Uterus (tissue), 3 donors: ENCODE measurements at regions not wholly inside any gene's neighbourhood (a gene's known extent, or its start where the extent isn't known, plus 50 kb on each side); places are given as distances from the start of the nearest gene placed in this dataset.
"Not testable (repeated sequence)": the region's sequence is repeated elsewhere in the genome, so short reads cannot be mapped to it uniquely, and the experiment has no call there.

Experiments used
- DNase-seq, 2 donors: peaks; one replicate each; pipeline ENCODE4 v3.0.0-alpha.2; 2019 to 2020
- H3K27ac ChIP-seq, 2 donors: fragments of 200-600 bp; sonication (generic); 1 replicate in 1 of 2; 2 replicates in 1 of 2; pipeline ENCODE4 v1.5.1; 2016 to 2018
- H3K27me3 ChIP-seq, 2 donors: fragments of 200-600 bp; sonication (generic); one replicate each; pipeline ENCODE4 v1.5.1; 2018 to 2019; ENCODE audit warnings: control low read depth in 1 of 2
- H3K36me3 ChIP-seq, 2 donors: fragments of 200-600 bp; sonication (generic); one replicate each; pipeline ENCODE4 v1.5.1; 2019; ENCODE audit warnings: control low read depth in 1 of 2
- H3K4me1 ChIP-seq, 2 donors: fragments of 200-600 bp; sonication (generic); one replicate each; pipeline ENCODE4 v1.5.1; 2018 to 2019; ENCODE audit warnings: control low read depth in 1 of 2
- H3K4me3 ChIP-seq, 2 donors: fragments of 200-600 bp; sonication (generic); 1 replicate in 1 of 2; 2 replicates in 1 of 2; pipeline ENCODE4 v1.5.1; 2018 to 2019; ENCODE audit warnings: mild to moderate bottlenecking in 1 of 2
- H3K9me3 ChIP-seq, 2 donors: fragments of 200-600 bp; sonication (generic); one replicate each; pipeline ENCODE4 v1.5.1; 2019; ENCODE audit warnings: control low read depth in 1 of 2
- POLR2A ChIP-seq, 2 donors: fragments of 450-650 bp; IDR thresholded peaks; one replicate each; pipeline ENCODE4 v1.6.1; 2016; ENCODE audit warnings: antibody characterized with exemption in 2 of 2, mild to moderate bottlenecking in 1 of 2, moderate library complexity in 1 of 2
- intact Hi-C: fragments of 100-400 bp; cut with DNase I; formaldehyde crosslinking; loops from one replicate; pipeline ENCODE4 v1.15.1; 2023; ENCODE audit warnings: low total_unique reads
- TF ChIP-seq, protein P1 (sequence below), 4 experiments: fragments of 200-600 bp in 2 of 4; fragments of 450-650 bp in 2 of 4; sonication (generic) in 2 of 4; IDR thresholded peaks; one replicate each; pipeline ENCODE4 v1.5.1; 2016 to 2019; ENCODE audit warnings: antibody characterized with exemption in 4 of 4, mild to moderate bottlenecking in 2 of 4, moderate library complexity in 1 of 4
- donor health status: DM: yes; HTN: yes; CAD: no.

DNA sequence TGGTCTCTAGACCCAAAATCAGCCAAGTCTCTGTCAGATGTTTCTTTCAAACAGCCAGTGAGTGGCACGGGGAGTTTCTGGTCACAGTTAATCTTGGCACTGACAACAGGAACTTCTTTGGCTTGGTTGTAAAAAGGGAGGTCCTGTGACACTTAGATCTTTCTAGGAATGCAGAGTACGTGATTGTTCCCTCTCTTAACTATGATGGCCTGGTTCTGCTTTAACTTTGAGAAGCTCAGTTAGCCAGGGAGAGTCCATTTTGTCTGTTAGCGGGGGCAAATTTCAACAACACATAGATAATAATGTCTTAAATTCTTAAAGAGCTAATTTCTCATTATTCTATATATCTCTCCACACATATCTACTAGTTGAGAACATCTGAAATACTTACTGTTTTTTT lies 344.5 kb upstream of the LRRTM4 start:
- no peaks in the 10 kb centered on the region for H3K9me3 ChIP-seq
- H3K4me1 ChIP-seq: no peaks in the 10 kb centered on the region
- H3K27me3 ChIP-seq: no peaks in the 10 kb centered on the region
- no peaks in the 10 kb centered on the region for H3K36me3 ChIP-seq
- H3K4me3 ChIP-seq: no peak overlapping the region
- no peak for TF ChIP-seq POLR2A (IDR thresholded peaks at IDR 0.05)
- TF ChIP-seq, protein P1, sequence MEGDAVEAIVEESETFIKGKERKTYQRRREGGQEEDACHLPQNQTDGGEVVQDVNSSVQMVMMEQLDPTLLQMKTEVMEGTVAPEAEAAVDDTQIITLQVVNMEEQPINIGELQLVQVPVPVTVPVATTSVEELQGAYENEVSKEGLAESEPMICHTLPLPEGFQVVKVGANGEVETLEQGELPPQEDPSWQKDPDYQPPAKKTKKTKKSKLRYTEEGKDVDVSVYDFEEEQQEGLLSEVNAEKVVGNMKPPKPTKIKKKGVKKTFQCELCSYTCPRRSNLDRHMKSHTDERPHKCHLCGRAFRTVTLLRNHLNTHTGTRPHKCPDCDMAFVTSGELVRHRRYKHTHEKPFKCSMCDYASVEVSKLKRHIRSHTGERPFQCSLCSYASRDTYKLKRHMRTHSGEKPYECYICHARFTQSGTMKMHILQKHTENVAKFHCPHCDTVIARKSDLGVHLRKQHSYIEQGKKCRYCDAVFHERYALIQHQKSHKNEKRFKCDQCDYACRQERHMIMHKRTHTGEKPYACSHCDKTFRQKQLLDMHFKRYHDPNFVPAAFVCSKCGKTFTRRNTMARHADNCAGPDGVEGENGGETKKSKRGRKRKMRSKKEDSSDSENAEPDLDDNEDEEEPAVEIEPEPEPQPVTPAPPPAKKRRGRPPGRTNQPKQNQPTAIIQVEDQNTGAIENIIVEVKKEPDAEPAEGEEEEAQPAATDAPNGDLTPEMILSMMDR (IDR thresholded peaks at IDR 0.05): no peak
- intact Hi-C loops: no loop called here
- H3K27ac ChIP-seq: no peak overlapping the region
- no peak for DNase-seq

GRCh38 chr2:77867146-77867545 lies 345.0 kb upstream of the LRRTM4 start:
- intact Hi-C loops: no loop called here
- TF ChIP-seq, protein P1 (IDR thresholded peaks at IDR 0.05): no peak
- no peak for TF ChIP-seq POLR2A (IDR thresholded peaks at IDR 0.05)
- no peak overlapping the region for H3K27ac ChIP-seq
- no peaks in the 10 kb centered on the region for H3K9me3 ChIP-seq
- no peak overlapping the region for H3K4me3 ChIP-seq
- no peaks in the 10 kb centered on the region for H3K4me1 ChIP-seq
- H3K27me3 ChIP-seq: no peaks in the 10 kb centered on the region
- no peak for DNase-seq
- no peaks in the 10 kb centered on the region for H3K36me3 ChIP-seq

GRCh38 chr2:77873506-77873905 lies 351.3 kb upstream of the LRRTM4 start:
- DNase-seq: no peak
- no peak for TF ChIP-seq POLR2A (IDR thresholded peaks at IDR 0.05)
- TF ChIP-seq, protein P1 (IDR thresholded peaks at IDR 0.05): no peak
- no peaks in the 10 kb centered on the region for H3K9me3 ChIP-seq
- H3K27me3 ChIP-seq: no peaks in the 10 kb centered on the region
- H3K4me3 ChIP-seq: no peak overlapping the region
- no peaks in the 10 kb centered on the region for H3K4me1 ChIP-seq
- intact Hi-C loops: no loop called here
- no peak overlapping the region for H3K27ac ChIP-seq
- no peaks in the 10 kb centered on the region for H3K36me3 ChIP-seq

GRCh38 chr2:77900211-77900610 lies 378.0 kb upstream of the LRRTM4 start:
- H3K9me3 ChIP-seq, intact Hi-C loops, H3K36me3 ChIP-seq, DNase-seq, H3K27me3 ChIP-seq, H3K4me1 ChIP-seq, H3K27ac ChIP-seq, H3K4me3 ChIP-seq: not testable (repeated sequence)

GRCh38 chr2:77910136-77910535 lies 388.0 kb upstream of the LRRTM4 start:
- Histone ChIP-seq H3K27ac (no peak overlapping the region), H3K9me3 (no peaks in the 10 kb centered on the region), H3K27me3 (no peaks in the 10 kb centered on the region), H3K4me3 (no peak overlapping the region), H3K4me1 (no peaks in the 10 kb centered on the region), H3K36me3 (no peaks in the 10 kb centered on the region)
- no peak for TF ChIP-seq POLR2A (IDR thresholded peaks at IDR 0.05)
- TF ChIP-seq, protein P1 (IDR thresholded peaks at IDR 0.05): no peak
- intact Hi-C loops: no loop called here
- no peak for DNase-seq

- H3K4me3 ChIP-seq: no peak overlapping the region
- intact Hi-C loops: no loop called here
Observed at GRCh38 chr2:77920838-77921366, 398.7 kb upstream of the LRRTM4 start.

More at GRCh38 chr2:77920838-77921366, 398.7 kb upstream of the LRRTM4 start:
- no peak overlapping the region for H3K27ac ChIP-seq
- no peaks in the 10 kb centered on the region for H3K4me1 ChIP-seq
- TF ChIP-seq, protein P1 (IDR thresholded peaks at IDR 0.05): no peak
- no peak for TF ChIP-seq POLR2A (IDR thresholded peaks at IDR 0.05)
- no peak for DNase-seq
- no peaks in the 10 kb centered on the region for H3K36me3 ChIP-seq
- no peaks in the 10 kb centered on the region for H3K27me3 ChIP-seq
- H3K9me3 ChIP-seq: no peaks in the 10 kb centered on the region
